HepG2 (cell line): ENCODE measurements at regions not wholly inside any gene's neighbourhood (a gene's known extent, or its start where the extent isn't known, plus 50 kb on each side); places are given as distances from the start of the nearest gene placed in this dataset.

Experiments used
- ATAC-seq: fragments of 200-7000 bp; cut with Tn5 transposase; 3 replicates; pipeline ENCODE4 v1.9.1; 2020; ENCODE audit warnings: mild to moderate bottlenecking, moderate library complexity
- BruUV-seq: library from RNA; stranded (reverse); fragments of 400-500 nt; replicated peaks from 2 replicates; lab custom pipeline; 2021; lab: Mats Ljungman, UMichigan
- CTCF ChIA-PET: fragments of 300-600 bp; formaldehyde crosslinking; extraction: SDS; loops from one replicate; lab custom pipeline; 2021; ENCODE audit warnings: low total read pairs, inconsistent platforms, low intra/inter-chr PET ratio; lab: Yijun Ruan, JAX
- POLR2A ChIA-PET: fragments of 350-600 bp; sonication (Branson Sonifier 250); formaldehyde crosslinking; loops from one replicate; lab custom pipeline; 2020; ENCODE audit warnings: antibody characterized with exemption, inconsistent platforms; lab: Yijun Ruan, JAX
- DNase-seq: peaks from one replicate; pipeline ENCODE4 v3.0.0-alpha.2; 2015; ENCODE audit warnings: low spot score
- FAIRE-seq: peaks from 3 replicates; lab custom pipeline; 2011; peaks lifted over from hg19 to GRCh38; lab: Jason Lieb, UNC
- H2AFZ ChIP-seq: one replicate; pipeline ENCODE4 v1.6.1; 2011; ENCODE audit warnings: low read length, inconsistent platforms
- H3K27ac ChIP-seq: fragments of 300-600 bp; 3 replicates; pipeline ENCODE4 v1.8.0; 2011; ENCODE audit warnings: mixed run types, mild to moderate bottlenecking, mixed read lengths, low read length, inconsistent platforms; ENCODE audit not compliant: insufficient read depth; ENCODE audit errors: extremely low read length
- H3K27me3 ChIP-seq, 2 experiments: fragments of 200-600 bp in 1 of 2; 2 replicates in 1 of 2; 3 replicates in 1 of 2; pipeline versions ENCODE4 v1.6.0 to v1.8.0; 2011; ENCODE audit warnings: low read length in 2 of 2, mild to moderate bottlenecking in 2 of 2, moderate library complexity in 2 of 2, inconsistent platforms in 1 of 2; ENCODE audit not compliant: insufficient read depth in 2 of 2, control insufficient read depth in 1 of 2
- H3K36me3 ChIP-seq, 2 experiments: fragments of 200-600 bp in 1 of 2; replicated peaks in 1 of 2; 2 replicates in 1 of 2; 3 replicates in 1 of 2; pipeline versions ENCODE4 v1.5.1 to v1.8.0; 2011; ENCODE audit warnings: low read length in 2 of 2, inconsistent platforms in 1 of 2; ENCODE audit not compliant: insufficient read depth in 2 of 2, control insufficient read depth in 1 of 2
- H3K4me1 ChIP-seq: 2 replicates; pipeline ENCODE4 v1.5.1; 2012; ENCODE audit warnings: low read length, inconsistent platforms; ENCODE audit not compliant: insufficient read depth
- H3K4me2 ChIP-seq: 2 replicates; pipeline ENCODE4 v1.6.0; 2011; ENCODE audit warnings: low read depth, low read length, inconsistent platforms
- H3K4me3 ChIP-seq, 3 experiments: fragments of 200-600 bp in 1 of 3; sonication (generic), shearing (Covaris generic) in 1 of 3; replicated peaks in 1 of 3; 2 replicates each; pipeline ENCODE4 v1.5.1; 2011 to 2016; ENCODE audit warnings: low read length in 3 of 3, inconsistent platforms in 2 of 3, low read depth in 2 of 3, mild to moderate bottlenecking in 2 of 3, control low read depth in 1 of 3, mixed read lengths in 1 of 3; ENCODE audit not compliant: insufficient read depth in 1 of 3
- H3K79me2 ChIP-seq: one replicate; pipeline ENCODE4 v1.6.1; 2011; ENCODE audit warnings: low read length, inconsistent platforms; ENCODE audit not compliant: insufficient read depth
- H3K9ac ChIP-seq: 2 replicates; pipeline ENCODE4 v1.6.0; 2011; ENCODE audit warnings: mild to moderate bottlenecking, low read depth, low read length, inconsistent platforms; ENCODE audit not compliant: insufficient read depth
- H3K9me3 ChIP-seq: 2 replicates; pipeline ENCODE4 v1.5.1; 2012; ENCODE audit warnings: mild to moderate bottlenecking, low read length
- H4K20me1 ChIP-seq: 2 replicates; pipeline ENCODE4 v1.6.0; 2011; ENCODE audit warnings: inconsistent platforms, mild to moderate bottlenecking, low read length, moderate library complexity; ENCODE audit not compliant: insufficient read depth
- CTCF ChIP-seq: sonication (generic); formaldehyde crosslinking; IDR thresholded peaks from 2 replicates; pipeline ENCODE4 v1.5.0; 2020; ENCODE audit warnings: mild to moderate bottlenecking, missing genetic modification reagents, moderate library complexity
- HDAC6 ChIP-seq: fragments of 200-600 bp; sonication (generic); IDR thresholded peaks from 2 replicates; pipeline ENCODE4 v1.7.0; 2017; ENCODE audit warnings: mild to moderate bottlenecking, antibody characterized with exemption, low read length, low read depth
- HMG20B ChIP-seq: conservative IDR thresholded peaks from 2 replicates; pipeline ENCODE4 v1.6.1; 2016; ENCODE audit warnings: missing genetic modification reagents, missing compliant biosample characterization
- KDM6A ChIP-seq: IDR thresholded peaks from 2 replicates; pipeline ENCODE4 v1.6.1; 2016; ENCODE audit warnings: low read depth
- LBX2 ChIP-seq: sonication (generic); formaldehyde crosslinking; IDR thresholded peaks from 2 replicates; pipeline ENCODE4 v1.5.0; 2020; ENCODE audit warnings: missing genetic modification reagents, mild to moderate bottlenecking, borderline replicate concordance
- STAG1 ChIP-seq: sonication (generic); formaldehyde crosslinking; IDR thresholded peaks from 2 replicates; pipeline ENCODE4 v1.4.0; 2020; ENCODE audit warnings: missing genetic modification reagents
- ZBED4 ChIP-seq: sonication (generic); formaldehyde crosslinking; IDR thresholded peaks from 2 replicates; pipeline ENCODE4 v1.4.0; 2020; ENCODE audit warnings: missing genetic modification reagents, borderline replicate concordance
- ZKSCAN8 ChIP-seq: IDR thresholded peaks from 2 replicates; pipeline ENCODE4 v1.6.1; 2016; ENCODE audit warnings: borderline replicate concordance, missing genetic modification reagents, missing compliant biosample characterization
- ZNF747 ChIP-seq: sonication (generic); formaldehyde crosslinking; IDR thresholded peaks from 2 replicates; pipeline ENCODE4 v1.8.1; 2023; ENCODE audit warnings: missing genetic modification reagents, mild to moderate bottlenecking, borderline replicate concordance
- ZNF768 ChIP-seq: sonication (generic); formaldehyde crosslinking; IDR thresholded peaks from 2 replicates; pipeline ENCODE4 v1.4.0; 2020; ENCODE audit warnings: missing genetic modification reagents
- ZNF850 ChIP-seq: sonication (generic); formaldehyde crosslinking; conservative IDR thresholded peaks from 2 replicates; pipeline ENCODE4 v1.9.0; 2021; ENCODE audit warnings: mild to moderate bottlenecking, missing genetic modification reagents
- WGBS: methylation state at CpG from one replicate; pipeline ENCODE4 v1.1.6; 2017; ENCODE audit warnings: low lambda C conversion rate; 5-methylcytosine and 5-hydroxymethylcytosine counted together
- in situ Hi-C: cut with HindIII; loops from 2 replicates; pipeline ENCODE4 v1.10.0; 2017; ENCODE audit warnings: low pct_unique_long_range_greater_than_20kb; ENCODE audit not compliant: extremely low pct_ligation_motif_present
- intact Hi-C: fragments of 100-400 bp; cut with micrococcal nuclease; formaldehyde crosslinking; loops from one replicate; pipeline ENCODE4 v1.10.0; 2022; ENCODE audit not compliant: unreplicated experiment

- TF ChIP-seq ZKSCAN8 (CRISPR knock-in tag) = no peak
- no peak for TF ChIP-seq ZBED4 (CRISPR knock-in tag)
- no peak for TF ChIP-seq ZNF747 (CRISPR knock-in tag)
- TF ChIP-seq KDM6A (CRISPR knock-in tag) = no peak
These were observed 520.9 kb upstream of the CITED2 start (continued) for GRCh38 chr6:139895205-139895793.

- Histone ChIP-seq H3K27ac (no peak overlapping the region), H4K20me1 (no peaks in the 10 kb centered on the region), H3K4me1 (no peaks in the 10 kb centered on the region), H3K27me3 (no peaks in the 10 kb centered on the region), H3K4me2 (no peak overlapping the region), H2AFZ (no peak overlapping the region), H3K79me2 (no peaks in the 10 kb centered on the region), H3K9me3 (no peaks in the 10 kb centered on the region), H3K36me3 (no peaks in the 10 kb centered on the region), H3K9ac (no peak overlapping the region), H3K4me3 (no peak overlapping the region)
- FAIRE-seq (no peak), ATAC-seq (no peak), DNase-seq (no peak)
- ChIA-PET POLR2A (no interaction called here), CTCF (no interaction called here)
- TF ChIP-seq HDAC6 = no peak
- no peak for TF ChIP-seq STAG1
- no peak for TF ChIP-seq LBX2 (CRISPR knock-in tag)
- no peak for TF ChIP-seq HMG20B (CRISPR knock-in tag)
- no peak for TF ChIP-seq ZNF768 (CRISPR knock-in tag)
- TF ChIP-seq CTCF (CRISPR knock-in tag) = no peak
- TF ChIP-seq ZNF850 = no peak
- no TSS peak for BruUV-seq
- in situ Hi-C loops (no loop called here), intact Hi-C loops (no loop called here)
- WGBS = 61% methylated on average over 8 of the region's 8 CpGs
These were observed 519.8 kb upstream of the CITED2 start for GRCh38 chr6:139894271-139894670.
